Prostate gland (tissue), 2 donors: ENCODE measurements at regions not wholly inside any gene's neighbourhood (a gene's known extent, or its start where the extent isn't known, plus 50 kb on each side); places are given as distances from the start of the nearest gene placed in this dataset.

Experiments
- CTCF ChIP-seq, 4 experiments: fragments of 200-600 bp in 2 of 4; fragments of 450-650 bp in 2 of 4; sonication (generic) in 2 of 4; IDR thresholded peaks; 1 replicate in 3 of 4; 2 replicates in 1 of 4; pipeline ENCODE4 v1.5.1; 2016 to 2019; ENCODE audit warnings: antibody characterized with exemption in 4 of 4, mild to moderate bottlenecking in 2 of 4, moderate library complexity in 2 of 4
- POLR2AphosphoS5 ChIP-seq: sonication (generic); formaldehyde crosslinking; IDR thresholded peaks from one replicate; pipeline ENCODE4 v1.6.1; 2017; ENCODE audit warnings: antibody characterized with exemption

DNA sequence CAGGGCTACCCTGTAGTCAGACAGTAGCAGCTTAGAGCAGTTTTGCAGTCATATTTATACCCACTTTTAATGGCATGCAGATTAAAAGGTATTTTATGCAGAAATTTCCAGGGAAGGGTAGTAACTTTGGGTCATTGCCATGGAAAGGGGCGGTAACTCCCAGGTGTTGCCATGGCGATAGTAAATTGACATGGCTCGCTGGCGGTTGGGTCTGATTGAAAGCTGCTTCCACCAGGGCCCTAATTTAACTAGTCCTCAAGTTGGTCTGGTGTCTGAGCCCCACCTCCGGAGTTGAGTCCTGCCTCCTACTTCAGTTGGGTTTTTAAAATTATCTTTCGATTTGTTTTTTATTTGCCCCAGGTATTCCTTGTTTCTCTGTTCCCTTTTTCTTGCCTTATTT lies 70.1 kb downstream of the NAA11 start:
- TF ChIP-seq CTCF (IDR thresholded peaks at IDR 0.05) (no peak), POLR2AphosphoS5 (no peak)
